Keratinocyte (primary cell): ENCODE measurements at regions not wholly inside any gene's neighbourhood (a gene's known extent, or its start where the extent isn't known, plus 50 kb on each side); places are given as distances from the start of the nearest gene placed in this dataset.

Source experiments
- DNase-seq: peaks from one replicate; pipeline ENCODE4 v3.0.0-alpha.2; 2011; ENCODE audit warnings: low read depth, missing footprints, low spot score
- FAIRE-seq: peaks from 2 replicates; lab custom pipeline; 2011; peaks lifted over from hg19 to GRCh38; lab: Jason Lieb, UNC
- H2AFZ ChIP-seq: 2 replicates; pipeline ENCODE4 v1.6.0; 2012; ENCODE audit warnings: low read length, control low read depth, inconsistent platforms; ENCODE audit not compliant: control insufficient read depth
- H3K27ac ChIP-seq: 2 replicates; pipeline ENCODE4 v1.5.1; 2011; ENCODE audit warnings: low read length; ENCODE audit not compliant: control insufficient read depth, insufficient read depth
- H3K27me3 ChIP-seq: 3 replicates; pipeline ENCODE4 v1.6.0; 2011; ENCODE audit warnings: low read length; ENCODE audit not compliant: control insufficient read depth, insufficient read depth; ENCODE audit errors: extremely low read depth
- H3K36me3 ChIP-seq, 2 experiments: 2 replicates in 1 of 2; 3 replicates in 1 of 2; pipeline ENCODE4 v1.5.1; 2011; ENCODE audit warnings: low read length in 2 of 2, mild to moderate bottlenecking in 1 of 2; ENCODE audit not compliant: control insufficient read depth in 2 of 2, insufficient read depth in 2 of 2; ENCODE audit errors: extremely low read depth in 1 of 2
- H3K4me1 ChIP-seq: 3 replicates; pipeline ENCODE4 v1.5.1; 2011; ENCODE audit warnings: low read length; ENCODE audit not compliant: control insufficient read depth, insufficient read depth; ENCODE audit errors: extremely low read depth
- H3K4me2 ChIP-seq: 3 replicates; pipeline ENCODE4 v1.6.0; 2011; ENCODE audit warnings: low read depth, low read length; ENCODE audit not compliant: control insufficient read depth, insufficient read depth; ENCODE audit errors: extremely low read depth
- H3K4me3 ChIP-seq, 3 experiments: fragments of 200-600 bp in 1 of 3; sonication (generic) in 1 of 3; 2 replicates in 2 of 3; 3 replicates in 1 of 3; pipeline ENCODE4 v1.5.1; 2011 to 2016; ENCODE audit warnings: low read length in 3 of 3, mild to moderate bottlenecking in 3 of 3, control low read depth in 2 of 3, inconsistent platforms in 1 of 3, low read depth in 1 of 3, mixed read lengths in 1 of 3, mixed run types in 1 of 3, moderate library complexity in 1 of 3; ENCODE audit not compliant: control insufficient read depth in 2 of 3, insufficient read depth in 2 of 3; ENCODE audit errors: extremely low read depth in 1 of 3
- H3K79me2 ChIP-seq: 2 replicates; pipeline ENCODE4 v1.6.0; 2012; ENCODE audit warnings: low read length; ENCODE audit not compliant: control insufficient read depth, insufficient read depth
- H3K9ac ChIP-seq: 3 replicates; pipeline ENCODE4 v1.6.0; 2011; ENCODE audit warnings: low read length; ENCODE audit not compliant: control insufficient read depth, insufficient read depth; ENCODE audit errors: extremely low read depth
- H3K9me1 ChIP-seq: 3 replicates; pipeline ENCODE4 v1.6.0; 2011; ENCODE audit warnings: low read length; ENCODE audit not compliant: control insufficient read depth, insufficient read depth; ENCODE audit errors: extremely low read depth
- H3K9me3 ChIP-seq: 2 replicates; pipeline ENCODE4 v1.5.1; 2012; ENCODE audit warnings: low read depth, low read length; ENCODE audit not compliant: control insufficient read depth
- H4K20me1 ChIP-seq: 3 replicates; pipeline ENCODE4 v1.6.0; 2011; ENCODE audit warnings: low read length; ENCODE audit not compliant: control insufficient read depth, insufficient read depth; ENCODE audit errors: extremely low read depth
- CTCF ChIP-seq, 3 experiments: IDR thresholded peaks in 1 of 3; conservative IDR thresholded peaks in 1 of 3; optimal IDR thresholded peaks in 1 of 3; 2 replicates in 2 of 3; 3 replicates in 1 of 3; pipeline versions ENCODE3 to v1.5.1; 2011; ENCODE audit warnings: low read length in 3 of 3, mild to moderate bottlenecking in 3 of 3, moderate library complexity in 2 of 3, control low read depth in 1 of 3, inconsistent platforms in 1 of 3; ENCODE audit not compliant: insufficient read depth in 2 of 3; ENCODE audit errors: extremely low read depth in 1 of 3
- EZH2 ChIP-seq: IDR thresholded peaks from one replicate; pipeline ENCODE4 v1.6.1; 2012; ENCODE audit warnings: inconsistent platforms, mild to moderate bottlenecking, low read length, moderate library complexity
- dilution Hi-C: fragments of 300-500 bp; cut with MboI; formaldehyde crosslinking; loops from one replicate; pipeline ENCODE4 v1.7.0; 2020; ENCODE audit warnings: low sequenced_read_pairs; ENCODE audit not compliant: extremely low pct_ligation_motif_present

GRCh38 chr6:68080074-68080473 is 555.0 kb upstream of the ADGRB3 start:
- Histone ChIP-seq H3K4me1 (no peaks in the 10 kb centered on the region), H3K27ac (no peak overlapping the region), H3K4me2 (no peak overlapping the region), H2AFZ (no peak overlapping the region), H3K36me3 (no peaks in the 10 kb centered on the region), H3K9me1 (no peaks in the 10 kb centered on the region), H3K9me3 (no peaks in the 10 kb centered on the region), H3K9ac (no peak overlapping the region), H4K20me1 (no peaks in the 10 kb centered on the region), H3K27me3 (no peaks in the 10 kb centered on the region), H3K79me2 (no peaks in the 10 kb centered on the region), H3K4me3 (no peak overlapping the region)
- DNase-seq (no peak), FAIRE-seq (no peak)
- dilution Hi-C loops = no loop called here
- TF ChIP-seq CTCF (optimal IDR thresholded peaks at IDR 0.05 in 1 of 3, IDR thresholded peaks at IDR 0.05 in 1 of 3, conservative IDR thresholded peaks at IDR 0.05 in 1 of 3; ENCODE audit: extremely low read depth in 1 of 3, insufficient read depth in 2 of 3, low read length in 3 of 3) = no peak
- TF ChIP-seq EZH2 = no peak

- no peak for TF ChIP-seq EZH2
- TF ChIP-seq CTCF (optimal IDR thresholded peaks at IDR 0.05 in 1 of 3, IDR thresholded peaks at IDR 0.05 in 1 of 3, conservative IDR thresholded peaks at IDR 0.05 in 1 of 3; ENCODE audit: extremely low read depth in 1 of 3, insufficient read depth in 2 of 3, low read length in 3 of 3) = no peak
- dilution Hi-C loops = no loop called here
These were observed 557.4 kb upstream of the ADGRB3 start for GRCh38 chr6:68077661-68078060.

More at GRCh38 chr6:68077661-68078060, 557.4 kb upstream of the ADGRB3 start:
- no peak for FAIRE-seq
- H3K27me3 ChIP-seq = no peaks in the 10 kb centered on the region
- no peak for DNase-seq
- no peaks in the 10 kb centered on the region for H4K20me1 ChIP-seq
- no peaks in the 10 kb centered on the region for H3K4me1 ChIP-seq
- no peaks in the 10 kb centered on the region for H3K9me3 ChIP-seq
- no peak overlapping the region for H3K27ac ChIP-seq
- no peak overlapping the region for H3K4me3 ChIP-seq
- no peak overlapping the region for H3K4me2 ChIP-seq
- no peaks in the 10 kb centered on the region for H3K9me1 ChIP-seq
- H3K36me3 ChIP-seq = no peaks in the 10 kb centered on the region
- no peak overlapping the region for H2AFZ ChIP-seq
- no peaks in the 10 kb centered on the region for H3K79me2 ChIP-seq
- no peak overlapping the region for H3K9ac ChIP-seq
